ENCODE measurements at regions not wholly inside any gene's neighbourhood (a gene's known extent, or its start where the extent isn't known, plus 50 kb on each side); places are given as distances from the start of the nearest gene placed in this dataset.

DNA sequence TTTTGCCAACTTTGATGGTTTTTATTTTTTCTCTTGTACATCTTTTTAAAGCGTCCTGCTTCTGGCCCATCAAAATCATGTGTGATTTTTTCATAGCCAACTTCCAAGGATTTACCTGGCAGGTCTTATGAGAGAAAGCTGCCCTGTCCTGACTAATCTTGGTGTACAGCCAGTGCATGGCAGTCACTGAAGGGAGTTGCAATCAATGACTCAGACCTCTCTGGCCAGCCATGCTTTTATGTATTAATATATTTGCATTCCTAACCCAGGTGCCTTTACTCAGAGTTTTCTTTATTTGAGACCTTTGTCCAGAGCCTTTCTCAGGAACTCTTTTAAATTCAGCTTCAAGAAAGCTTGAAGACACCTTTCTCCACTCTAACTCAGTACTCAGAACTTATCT lies 691.5 kb upstream of the HTR2C start:
- no peak overlapping the region for H2AFZ ChIP-seq (ENCODE audit: low read length)
- H2BK5ac ChIP-seq (ENCODE audit: low read length) = no peak overlapping the region
- no peaks in the 10 kb centered on the region for H3K36me3 ChIP-seq (replicated peaks in 1 of 2; ENCODE audit: control insufficient read depth in 2 of 2, insufficient read depth in 2 of 2, low read length in 2 of 2)
- H3K4me2 ChIP-seq (ENCODE audit: insufficient read depth, low read length, poor library complexity, severe bottlenecking) = no peak overlapping the region
- no peaks in the 10 kb centered on the region for H3K79me1 ChIP-seq (ENCODE audit: low read depth, low read length)
- no peak overlapping the region for H2AK5ac ChIP-seq (ENCODE audit: low read depth, low read length)
- no peak overlapping the region for H2BK12ac ChIP-seq (ENCODE audit: low read length)
- no peak overlapping the region for H3K4ac ChIP-seq (ENCODE audit: low read length)
- no peak overlapping the region for H3K23ac ChIP-seq (ENCODE audit: low read depth, low read length, poor library complexity)
- H3K27me3 ChIP-seq (ENCODE audit: control insufficient read depth in 3 of 3, insufficient read depth in 3 of 3, low read depth in 1 of 3, low read length in 3 of 3) = no peaks in the 10 kb centered on the region
- H3K9me3 ChIP-seq (replicated peaks in 1 of 2; ENCODE audit: control insufficient read depth in 2 of 2, insufficient read depth in 1 of 2, low read depth in 1 of 2, low read length in 2 of 2) = no peaks in the 10 kb centered on the region
- H3K9ac ChIP-seq (ENCODE audit: low read depth, low read length, poor library complexity) = no peak overlapping the region
- H4K91ac ChIP-seq (ENCODE audit: low read depth, low read length, poor library complexity) = no peak overlapping the region
- no peak overlapping the region for H3K14ac ChIP-seq (ENCODE audit: low read length)
- no peak overlapping the region for H2BK120ac ChIP-seq (ENCODE audit: low read depth, low read length)
- WGBS, 2 donors (ENCODE audit: extremely low coverage in 2 of 2, insufficient read length in 2 of 2, insufficient replicate concordance in 1 of 2) = no CpG with 5 or more reads among the region's 1 CpG
- no peak for DNase-seq (ENCODE audit: low spot score)
- H3K4me1 ChIP-seq (ENCODE audit: control insufficient read depth in 2 of 2, insufficient read depth in 1 of 2, low read depth in 1 of 2, low read length in 2 of 2) = no peaks in the 10 kb centered on the region
- H3K4me3 ChIP-seq (ENCODE audit: low read length in 2 of 2) = no peak overlapping the region
- H2BK15ac ChIP-seq (ENCODE audit: low read length) = no peak overlapping the region
- H3K18ac ChIP-seq (ENCODE audit: low read length) = no peak overlapping the region
- no peak overlapping the region for H4K8ac ChIP-seq (ENCODE audit: low read depth, low read length)
- H3K27ac ChIP-seq (replicated peaks; ENCODE audit: low read length) = no peak overlapping the region

DNA sequence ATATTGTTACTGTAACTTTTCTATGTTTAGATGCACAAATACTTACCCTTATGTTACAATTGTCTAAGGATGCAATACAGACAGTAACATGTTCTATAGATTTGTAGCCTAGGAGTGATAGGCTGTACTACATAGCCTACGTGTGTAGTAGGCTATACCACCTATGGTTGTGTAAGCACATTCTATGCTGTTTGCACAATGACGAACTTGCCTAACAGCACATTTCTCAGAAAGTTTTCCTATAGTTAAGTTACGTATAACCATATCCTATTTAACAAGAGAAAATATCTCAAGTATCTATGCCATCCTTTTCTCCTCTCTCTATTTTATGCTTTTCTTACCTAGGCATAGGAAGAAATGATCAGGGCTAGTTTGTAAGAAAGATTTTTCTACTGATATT lies 710.8 kb upstream of the HTR2C start:
- Histone ChIP-seq H4K91ac (ENCODE audit: low read depth, low read length, poor library complexity) (no peak overlapping the region), H2BK120ac (ENCODE audit: low read depth, low read length) (no peak overlapping the region), H3K18ac (ENCODE audit: low read length) (no peak overlapping the region), H3K14ac (ENCODE audit: low read length) (no peak overlapping the region), H3K23ac (ENCODE audit: low read depth, low read length, poor library complexity) (no peak overlapping the region), H3K4me3 (ENCODE audit: low read length in 2 of 2) (no peak overlapping the region), H3K36me3 (replicated peaks in 1 of 2; ENCODE audit: control insufficient read depth in 2 of 2, insufficient read depth in 2 of 2, low read length in 2 of 2) (no peaks in the 10 kb centered on the region), H2BK12ac (ENCODE audit: low read length) (no peak overlapping the region), H3K4ac (ENCODE audit: low read length) (no peak overlapping the region), H3K27ac (replicated peaks; ENCODE audit: low read length) (no peak overlapping the region), H2BK5ac (ENCODE audit: low read length) (no peak overlapping the region), H3K4me1 (ENCODE audit: control insufficient read depth in 2 of 2, insufficient read depth in 1 of 2, low read depth in 1 of 2, low read length in 2 of 2) (no peaks in the 10 kb centered on the region), H4K8ac (ENCODE audit: low read depth, low read length) (no peak overlapping the region), H2AFZ (ENCODE audit: low read length) (no peak overlapping the region), H2AK5ac (ENCODE audit: low read depth, low read length) (no peak overlapping the region), H3K4me2 (ENCODE audit: insufficient read depth, low read length, poor library complexity, severe bottlenecking) (no peak overlapping the region), H2BK15ac (ENCODE audit: low read length) (no peak overlapping the region), H3K27me3 (ENCODE audit: control insufficient read depth in 3 of 3, insufficient read depth in 3 of 3, low read depth in 1 of 3, low read length in 3 of 3) (no peaks in the 10 kb centered on the region), H3K9ac (ENCODE audit: low read depth, low read length, poor library complexity) (no peak overlapping the region), H3K79me1 (ENCODE audit: low read depth, low read length) (no peaks in the 10 kb centered on the region), H3K9me3 (replicated peaks in 1 of 2; ENCODE audit: control insufficient read depth in 2 of 2, insufficient read depth in 1 of 2, low read depth in 1 of 2, low read length in 2 of 2) (no peaks in the 10 kb centered on the region)
- no peak for DNase-seq (ENCODE audit: low spot score)
- WGBS, 2 donors (ENCODE audit: extremely low coverage in 2 of 2, insufficient read length in 2 of 2, insufficient replicate concordance in 1 of 2) = no CpG with 5 or more reads among the region's 3 CpGs

DNA sequence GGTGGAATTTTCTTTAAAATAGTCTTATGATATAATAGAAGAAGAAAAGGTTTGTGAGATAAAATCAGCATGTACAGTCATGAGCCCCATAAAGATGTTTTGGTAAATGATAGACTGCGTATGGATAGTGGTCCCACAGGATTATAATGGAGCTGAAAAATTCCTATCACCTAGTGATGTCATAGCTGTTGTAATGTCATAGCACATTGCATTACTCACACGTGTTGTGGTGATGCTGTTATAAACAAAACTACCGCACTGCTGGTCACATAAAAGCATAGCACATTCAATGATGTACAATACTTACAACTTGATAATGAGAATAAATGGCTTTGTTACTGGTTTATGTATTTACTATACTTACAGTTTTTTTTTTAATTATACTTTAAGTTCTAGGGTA lies 715.2 kb upstream of the HTR2C start:
- Histone ChIP-seq H3K27ac (replicated peaks; ENCODE audit: low read length) (no peak overlapping the region), H3K18ac (ENCODE audit: low read length) (no peak overlapping the region), H4K91ac (ENCODE audit: low read depth, low read length, poor library complexity) (no peak overlapping the region), H2AK5ac (ENCODE audit: low read depth, low read length) (no peak overlapping the region), H3K36me3 (replicated peaks in 1 of 2; ENCODE audit: control insufficient read depth in 2 of 2, insufficient read depth in 2 of 2, low read length in 2 of 2) (no peaks in the 10 kb centered on the region), H3K4me1 (ENCODE audit: control insufficient read depth in 2 of 2, insufficient read depth in 1 of 2, low read depth in 1 of 2, low read length in 2 of 2) (no peaks in the 10 kb centered on the region), H3K4me3 (ENCODE audit: low read length in 2 of 2) (no peak overlapping the region), H2BK5ac (ENCODE audit: low read length) (no peak overlapping the region), H3K4me2 (ENCODE audit: insufficient read depth, low read length, poor library complexity, severe bottlenecking) (no peak overlapping the region), H2BK12ac (ENCODE audit: low read length) (no peak overlapping the region), H3K9ac (ENCODE audit: low read depth, low read length, poor library complexity) (no peak overlapping the region), H3K27me3 (ENCODE audit: control insufficient read depth in 3 of 3, insufficient read depth in 3 of 3, low read depth in 1 of 3, low read length in 3 of 3) (no peaks in the 10 kb centered on the region), H3K79me1 (ENCODE audit: low read depth, low read length) (no peaks in the 10 kb centered on the region), H3K9me3 (replicated peaks in 1 of 2; ENCODE audit: control insufficient read depth in 2 of 2, insufficient read depth in 1 of 2, low read depth in 1 of 2, low read length in 2 of 2) (peaks cover 0 to 1% of the 10 kb centered on the region in 2 donors), H3K14ac (ENCODE audit: low read length) (no peak overlapping the region), H3K23ac (ENCODE audit: low read depth, low read length, poor library complexity) (no peak overlapping the region), H2BK120ac (ENCODE audit: low read depth, low read length) (no peak overlapping the region), H4K8ac (ENCODE audit: low read depth, low read length) (no peak overlapping the region), H3K4ac (ENCODE audit: low read length) (no peak overlapping the region), H2AFZ (ENCODE audit: low read length) (no peak overlapping the region), H2BK15ac (ENCODE audit: low read length) (no peak overlapping the region)
- no CpG with 5 or more reads among the region's 3 CpGs for WGBS, 2 donors (ENCODE audit: extremely low coverage in 2 of 2, insufficient read length in 2 of 2, insufficient replicate concordance in 1 of 2)
- DNase-seq (ENCODE audit: low spot score) = no peak

DNA sequence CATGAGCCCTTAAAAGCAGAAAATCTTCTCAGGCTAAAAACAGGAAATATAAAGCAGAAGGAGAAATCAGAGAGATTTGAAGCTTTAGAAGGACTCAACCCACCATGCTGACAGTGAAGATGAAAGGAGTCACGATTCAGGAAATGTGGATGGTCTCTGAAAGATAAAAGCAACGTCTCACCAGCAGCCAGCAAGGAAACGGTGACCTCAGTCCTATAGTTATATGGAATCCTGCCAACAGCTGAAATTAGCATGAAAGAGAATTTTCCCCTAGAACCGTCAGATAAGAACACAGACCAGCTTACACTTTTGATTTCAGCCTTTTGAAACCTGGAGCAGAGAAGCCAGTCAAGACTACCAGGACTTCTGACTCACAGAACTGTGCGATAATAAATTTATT lies 715.7 kb upstream of the HTR2C start:
- no peak overlapping the region for H3K4ac ChIP-seq (ENCODE audit: low read length)
- H3K9me3 ChIP-seq (replicated peaks in 1 of 2; ENCODE audit: control insufficient read depth in 2 of 2, insufficient read depth in 1 of 2, low read depth in 1 of 2, low read length in 2 of 2) = peaks cover 0 to 2% of the 10 kb centered on the region in 2 donors
- no peak overlapping the region for H4K8ac ChIP-seq (ENCODE audit: low read depth, low read length)
- H3K4me3 ChIP-seq (ENCODE audit: low read length in 2 of 2) = no peak overlapping the region
- H3K79me1 ChIP-seq (ENCODE audit: low read depth, low read length) = no peaks in the 10 kb centered on the region
- H2AK5ac ChIP-seq (ENCODE audit: low read depth, low read length) = no peak overlapping the region
- no peaks in the 10 kb centered on the region for H3K4me1 ChIP-seq (ENCODE audit: control insufficient read depth in 2 of 2, insufficient read depth in 1 of 2, low read depth in 1 of 2, low read length in 2 of 2)
- H3K14ac ChIP-seq (ENCODE audit: low read length) = no peak overlapping the region
- H3K18ac ChIP-seq (ENCODE audit: low read length) = no peak overlapping the region
- H2BK5ac ChIP-seq (ENCODE audit: low read length) = no peak overlapping the region
- no peak overlapping the region for H4K91ac ChIP-seq (ENCODE audit: low read depth, low read length, poor library complexity)
- H3K36me3 ChIP-seq (replicated peaks in 1 of 2; ENCODE audit: control insufficient read depth in 2 of 2, insufficient read depth in 2 of 2, low read length in 2 of 2) = no peaks in the 10 kb centered on the region
- DNase-seq (ENCODE audit: low spot score) = no peak
- no peak overlapping the region for H3K4me2 ChIP-seq (ENCODE audit: insufficient read depth, low read length, poor library complexity, severe bottlenecking)
- no peak overlapping the region for H2BK12ac ChIP-seq (ENCODE audit: low read length)
- H3K27me3 ChIP-seq (ENCODE audit: control insufficient read depth in 3 of 3, insufficient read depth in 3 of 3, low read depth in 1 of 3, low read length in 3 of 3) = no peaks in the 10 kb centered on the region
- no peak overlapping the region for H2BK15ac ChIP-seq (ENCODE audit: low read length)
- H3K9ac ChIP-seq (ENCODE audit: low read depth, low read length, poor library complexity) = no peak overlapping the region
- H3K27ac ChIP-seq (replicated peaks; ENCODE audit: low read length) = no peak overlapping the region
- WGBS, 2 donors (ENCODE audit: extremely low coverage in 2 of 2, insufficient read length in 2 of 2, insufficient replicate concordance in 1 of 2) = no CpG with 5 or more reads among the region's 5 CpGs
- H2BK120ac ChIP-seq (ENCODE audit: low read depth, low read length) = no peak overlapping the region
- no peak overlapping the region for H2AFZ ChIP-seq (ENCODE audit: low read length)
- no peak overlapping the region for H3K23ac ChIP-seq (ENCODE audit: low read depth, low read length, poor library complexity)

Measured in neuronal stem cell (in vitro differentiated cells).